Mucosa of descending colon (tissue), 3 donors: ENCODE measurements at regions not wholly inside any gene's neighbourhood (a gene's known extent, or its start where the extent isn't known, plus 50 kb on each side); places are given as distances from the start of the nearest gene placed in this dataset.

Experiments used
- ATAC-seq: fragments of 200-7000 bp; cut with Tn5 transposase; one replicate; pipeline ENCODE4 v1.9.1; 2020; ENCODE audit warnings: mild to moderate bottlenecking, moderate library complexity
- DNase-seq, 3 donors: peaks; one replicate each; pipeline ENCODE4 v3.0.0-alpha.2; 2020
- H3K36me3 ChIP-seq: fragments of 200-600 bp; one replicate; pipeline ENCODE4 v1.8.0; 2021; ENCODE audit warnings: low read depth, mild to moderate bottlenecking
- H3K4me1 ChIP-seq: fragments of 200-600 bp; one replicate; pipeline ENCODE4 v1.8.0; 2021; ENCODE audit warnings: low read depth, mild to moderate bottlenecking
- H3K4me3 ChIP-seq: fragments of 200-600 bp; one replicate; pipeline ENCODE4 v1.8.0; 2021; ENCODE audit warnings: mild to moderate bottlenecking
- H3K9me3 ChIP-seq: fragments of 200-600 bp; one replicate; pipeline ENCODE4 v1.8.0; 2021; ENCODE audit warnings: mild to moderate bottlenecking
- intact Hi-C, 2 donors: fragments of 100-400 bp; cut with DNase I in 1 of 2; cut with micrococcal nuclease in 1 of 2; formaldehyde crosslinking; loops; one replicate each; pipeline versions ENCODE4 v1.11.0 to v1.11.1; 2022; cut with DNase I, micrococcal nuclease
- TF ChIP-seq, protein P1 (sequence below): fragments of 200-600 bp; IDR thresholded peaks from one replicate; pipeline ENCODE4 v1.8.0; 2022; ENCODE audit warnings: antibody characterized with exemption, mild to moderate bottlenecking
- donor health status: DM: no; HTN: no; CAD: no; lungs with moderate emphysema.
- donor health status: DM: no; HTN: no; CAD: no.
- donor health status: DM: no; HTN: yes; CAD: no.

- Histone ChIP-seq H3K4me1 (no peaks in the 10 kb centered on the region), H3K9me3 (no peaks in the 10 kb centered on the region), H3K4me3 (no peak overlapping the region), H3K36me3 (no peaks in the 10 kb centered on the region)
- intact Hi-C loops, result no loop called here
- DNase-seq, result no peak
- ATAC-seq, result no peak
- TF ChIP-seq, protein P1, sequence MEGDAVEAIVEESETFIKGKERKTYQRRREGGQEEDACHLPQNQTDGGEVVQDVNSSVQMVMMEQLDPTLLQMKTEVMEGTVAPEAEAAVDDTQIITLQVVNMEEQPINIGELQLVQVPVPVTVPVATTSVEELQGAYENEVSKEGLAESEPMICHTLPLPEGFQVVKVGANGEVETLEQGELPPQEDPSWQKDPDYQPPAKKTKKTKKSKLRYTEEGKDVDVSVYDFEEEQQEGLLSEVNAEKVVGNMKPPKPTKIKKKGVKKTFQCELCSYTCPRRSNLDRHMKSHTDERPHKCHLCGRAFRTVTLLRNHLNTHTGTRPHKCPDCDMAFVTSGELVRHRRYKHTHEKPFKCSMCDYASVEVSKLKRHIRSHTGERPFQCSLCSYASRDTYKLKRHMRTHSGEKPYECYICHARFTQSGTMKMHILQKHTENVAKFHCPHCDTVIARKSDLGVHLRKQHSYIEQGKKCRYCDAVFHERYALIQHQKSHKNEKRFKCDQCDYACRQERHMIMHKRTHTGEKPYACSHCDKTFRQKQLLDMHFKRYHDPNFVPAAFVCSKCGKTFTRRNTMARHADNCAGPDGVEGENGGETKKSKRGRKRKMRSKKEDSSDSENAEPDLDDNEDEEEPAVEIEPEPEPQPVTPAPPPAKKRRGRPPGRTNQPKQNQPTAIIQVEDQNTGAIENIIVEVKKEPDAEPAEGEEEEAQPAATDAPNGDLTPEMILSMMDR, result no peak
Observed at GRCh38 chr3:5523125-5523524, 335.6 kb downstream of the EDEM1 start.

- DNase-seq (no peak), ATAC-seq (no peak)
- Histone ChIP-seq H3K4me3 (no peak overlapping the region), H3K4me1 (no peaks in the 10 kb centered on the region), H3K9me3 (no peaks in the 10 kb centered on the region), H3K36me3 (no peaks in the 10 kb centered on the region)
- TF ChIP-seq, protein P1, result no peak
- intact Hi-C loops, result no loop called here
Observed at GRCh38 chr3:5531039-5531438, 343.5 kb downstream of the EDEM1 start.

- intact Hi-C loops, result no loop called here
- no peaks in the 10 kb centered on the region for H3K4me1 ChIP-seq
- H3K9me3 ChIP-seq, result no peaks in the 10 kb centered on the region
- TF ChIP-seq, protein P1, result no peak
- ATAC-seq (no peak), DNase-seq (no peak)
- H3K36me3 ChIP-seq, result no peaks in the 10 kb centered on the region
- H3K4me3 ChIP-seq, result no peak overlapping the region
Observed at GRCh38 chr3:5531741-5532290, 344.3 kb downstream of the EDEM1 start.

- TF ChIP-seq, protein P1, result no peak
- Histone ChIP-seq H3K4me1 (no peaks in the 10 kb centered on the region), H3K36me3 (no peaks in the 10 kb centered on the region), H3K9me3 (peaks cover 15% of the 10 kb centered on the region), H3K4me3 (no peak overlapping the region)
- DNase-seq (no peak), ATAC-seq (no peak)
- intact Hi-C loops, result no loop called here
Observed at GRCh38 chr3:5540532-5540931, 353.0 kb downstream of the EDEM1 start.

- no peak for ATAC-seq
- peaks cover 24% of the 10 kb centered on the region for H3K9me3 ChIP-seq
- H3K4me3 ChIP-seq, result no peak overlapping the region
- no peaks in the 10 kb centered on the region for H3K36me3 ChIP-seq
- TF ChIP-seq, protein P1, result no peak
- no peak for DNase-seq
- no peaks in the 10 kb centered on the region for H3K4me1 ChIP-seq
- intact Hi-C loops, result no loop called here
Observed at GRCh38 chr3:5542472-5542871, 355.0 kb downstream of the EDEM1 start.

- Histone ChIP-seq H3K9me3 (peaks cover 24% of the 10 kb centered on the region), H3K4me1 (no peaks in the 10 kb centered on the region), H3K36me3 (no peaks in the 10 kb centered on the region), H3K4me3 (no peak overlapping the region)
- TF ChIP-seq, protein P1, result no peak
- no peak for DNase-seq
- ATAC-seq, result no peak
- intact Hi-C loops, result no loop called here
Observed at GRCh38 chr3:5543047-5543446, 355.5 kb downstream of the EDEM1 start.
